ENCODE measurements at regions not wholly inside any gene's neighbourhood (a gene's known extent, or its start where the extent isn't known, plus 50 kb on each side); places are given as distances from the start of the nearest gene placed in this dataset.

- H3K4me3 ChIP-seq (ENCODE audit: low read length in 2 of 2) = no peak overlapping the region
- DNase-seq (no peak), ATAC-seq (ENCODE audit: low FRiP score) (no peak)
- WGBS, 2 donors = 94 to 100% methylated on average over 3 of the region's 3 CpGs
- H3K27me3 ChIP-seq (ENCODE audit: control insufficient read depth in 1 of 2, insufficient read depth in 2 of 2, low read length in 1 of 2) = no peaks in the 10 kb centered on the region
- no peak overlapping the region for H3K27ac ChIP-seq (ENCODE audit: low read depth in 1 of 2, low read length in 2 of 2)
- no peaks in the 10 kb centered on the region for H3K36me3 ChIP-seq (ENCODE audit: control insufficient read depth in 1 of 2, insufficient read depth in 2 of 2, low read length in 1 of 2)
- intact Hi-C loops (cut with DNase I) = no loop called here
- no peaks in the 10 kb centered on the region for H3K4me1 ChIP-seq (ENCODE audit: control insufficient read depth in 1 of 2, insufficient read depth in 2 of 2, low read length in 2 of 2)
- no peaks in the 10 kb centered on the region for H3K9me3 ChIP-seq (ENCODE audit: control insufficient read depth, low read length)
These were observed 82.9 kb upstream of the SLC2A1 start for GRCh38 chr1:43041591-43041990.

GRCh38 chr1:43039228-43040055 is 80.8 kb upstream of the SLC2A1 start:
- Histone ChIP-seq H3K4me3 (ENCODE audit: low read length in 2 of 2) (no peak overlapping the region), H3K9me3 (ENCODE audit: control insufficient read depth, low read length) (no peaks in the 10 kb centered on the region), H3K27me3 (ENCODE audit: control insufficient read depth in 1 of 2, insufficient read depth in 2 of 2, low read length in 1 of 2) (no peaks in the 10 kb centered on the region), H3K27ac (ENCODE audit: low read depth in 1 of 2, low read length in 2 of 2) (no peak overlapping the region), H3K4me1 (ENCODE audit: control insufficient read depth in 1 of 2, insufficient read depth in 2 of 2, low read length in 2 of 2) (no peaks in the 10 kb centered on the region), H3K36me3 (ENCODE audit: control insufficient read depth in 1 of 2, insufficient read depth in 2 of 2, low read length in 1 of 2) (no peaks in the 10 kb centered on the region)
- DNase-seq = no peak
- no peak for ATAC-seq (ENCODE audit: low FRiP score)
- WGBS, 2 donors = 44 to 58% methylated on average over 14 of the region's 14 CpGs
- intact Hi-C loops (cut with DNase I) = no loop called here

GRCh38 chr1:43038232-43038935 is 79.7 kb upstream of the SLC2A1 start:
- DNase-seq = no peak
- H3K9me3 ChIP-seq (ENCODE audit: control insufficient read depth, low read length) = no peaks in the 10 kb centered on the region
- H3K27me3 ChIP-seq (ENCODE audit: control insufficient read depth in 1 of 2, insufficient read depth in 2 of 2, low read length in 1 of 2) = no peaks in the 10 kb centered on the region
- intact Hi-C loops (cut with DNase I) = no loop called here
- H3K36me3 ChIP-seq (ENCODE audit: control insufficient read depth in 1 of 2, insufficient read depth in 2 of 2, low read length in 1 of 2) = no peaks in the 10 kb centered on the region
- no peak overlapping the region for H3K27ac ChIP-seq (ENCODE audit: low read depth in 1 of 2, low read length in 2 of 2)
- WGBS, 2 donors = 90 to 94% methylated on average over 9 of the region's 9 CpGs
- H3K4me3 ChIP-seq (ENCODE audit: low read length in 2 of 2) = no peak overlapping the region
- no peak for ATAC-seq (ENCODE audit: low FRiP score)
- no peaks in the 10 kb centered on the region for H3K4me1 ChIP-seq (ENCODE audit: control insufficient read depth in 1 of 2, insufficient read depth in 2 of 2, low read length in 2 of 2)

GRCh38 chr1:43037466-43037865 is 78.8 kb upstream of the SLC2A1 start:
- no peaks in the 10 kb centered on the region for H3K36me3 ChIP-seq (ENCODE audit: control insufficient read depth in 1 of 2, insufficient read depth in 2 of 2, low read length in 1 of 2)
- H3K4me3 ChIP-seq (ENCODE audit: low read length in 2 of 2) = no peak overlapping the region
- ATAC-seq (ENCODE audit: low FRiP score) (no peak), DNase-seq (no peak)
- H3K4me1 ChIP-seq (ENCODE audit: control insufficient read depth in 1 of 2, insufficient read depth in 2 of 2, low read length in 2 of 2) = no peaks in the 10 kb centered on the region
- intact Hi-C loops (cut with DNase I) = no loop called here
- 89 to 90% methylated on average over 6 of the region's 6 CpGs for WGBS, 2 donors
- H3K27ac ChIP-seq (ENCODE audit: low read depth in 1 of 2, low read length in 2 of 2) = no peak overlapping the region
- no peaks in the 10 kb centered on the region for H3K27me3 ChIP-seq (ENCODE audit: control insufficient read depth in 1 of 2, insufficient read depth in 2 of 2, low read length in 1 of 2)
- H3K9me3 ChIP-seq (ENCODE audit: control insufficient read depth, low read length) = no peaks in the 10 kb centered on the region

GRCh38 chr1:43036932-43037331 is 78.3 kb upstream of the SLC2A1 start:
- no peak for DNase-seq
- no peaks in the 10 kb centered on the region for H3K27me3 ChIP-seq (ENCODE audit: control insufficient read depth in 1 of 2, insufficient read depth in 2 of 2, low read length in 1 of 2)
- no peak for ATAC-seq (ENCODE audit: low FRiP score)
- WGBS, 2 donors = 96% methylated on average over 7 of the region's 7 CpGs
- no peak overlapping the region for H3K4me3 ChIP-seq (ENCODE audit: low read length in 2 of 2)
- no peaks in the 10 kb centered on the region for H3K4me1 ChIP-seq (ENCODE audit: control insufficient read depth in 1 of 2, insufficient read depth in 2 of 2, low read length in 2 of 2)
- intact Hi-C loops (cut with DNase I) = no loop called here
- H3K36me3 ChIP-seq (ENCODE audit: control insufficient read depth in 1 of 2, insufficient read depth in 2 of 2, low read length in 1 of 2) = no peaks in the 10 kb centered on the region
- H3K9me3 ChIP-seq (ENCODE audit: control insufficient read depth, low read length) = no peaks in the 10 kb centered on the region
- no peak overlapping the region for H3K27ac ChIP-seq (ENCODE audit: low read depth in 1 of 2, low read length in 2 of 2)

GRCh38 chr1:43035821-43036741 is 77.4 kb upstream of the SLC2A1 start:
- Histone ChIP-seq H3K36me3 (ENCODE audit: control insufficient read depth in 1 of 2, insufficient read depth in 2 of 2, low read length in 1 of 2) (no peaks in the 10 kb centered on the region), H3K27me3 (ENCODE audit: control insufficient read depth in 1 of 2, insufficient read depth in 2 of 2, low read length in 1 of 2) (no peaks in the 10 kb centered on the region), H3K4me3 (ENCODE audit: low read length in 2 of 2) (no peak overlapping the region), H3K27ac (ENCODE audit: low read depth in 1 of 2, low read length in 2 of 2) (no peak overlapping the region), H3K4me1 (ENCODE audit: control insufficient read depth in 1 of 2, insufficient read depth in 2 of 2, low read length in 2 of 2) (no peaks in the 10 kb centered on the region), H3K9me3 (ENCODE audit: control insufficient read depth, low read length) (no peaks in the 10 kb centered on the region)
- WGBS, 2 donors = 72 to 76% methylated on average over 22 to 24 of the region's 24 CpGs
- DNase-seq (no peak), ATAC-seq (ENCODE audit: low FRiP score) (no peak)
- intact Hi-C loops (cut with DNase I) = no loop called here

- WGBS, 2 donors = 85 to 88% methylated on average over 4 of the region's 4 CpGs
- Histone ChIP-seq H3K36me3 (ENCODE audit: control insufficient read depth in 1 of 2, insufficient read depth in 2 of 2, low read length in 1 of 2) (no peaks in the 10 kb centered on the region), H3K27me3 (ENCODE audit: control insufficient read depth in 1 of 2, insufficient read depth in 2 of 2, low read length in 1 of 2) (no peaks in the 10 kb centered on the region), H3K9me3 (ENCODE audit: control insufficient read depth, low read length) (no peaks in the 10 kb centered on the region), H3K4me3 (ENCODE audit: low read length in 2 of 2) (no peak overlapping the region), H3K27ac (ENCODE audit: low read depth in 1 of 2, low read length in 2 of 2) (no peak overlapping the region), H3K4me1 (ENCODE audit: control insufficient read depth in 1 of 2, insufficient read depth in 2 of 2, low read length in 2 of 2) (no peaks in the 10 kb centered on the region)
- ATAC-seq (ENCODE audit: low FRiP score) (no peak), DNase-seq (no peak)
- intact Hi-C loops (cut with DNase I) = no loop called here
These were observed 76.1 kb upstream of the SLC2A1 start for GRCh38 chr1:43034778-43035177.

- Histone ChIP-seq H3K27me3 (ENCODE audit: control insufficient read depth in 1 of 2, insufficient read depth in 2 of 2, low read length in 1 of 2) (no peaks in the 10 kb centered on the region), H3K27ac (ENCODE audit: low read depth in 1 of 2, low read length in 2 of 2) (no peak overlapping the region), H3K9me3 (ENCODE audit: control insufficient read depth, low read length) (no peaks in the 10 kb centered on the region), H3K4me1 (ENCODE audit: control insufficient read depth in 1 of 2, insufficient read depth in 2 of 2, low read length in 2 of 2) (no peaks in the 10 kb centered on the region), H3K4me3 (ENCODE audit: low read length in 2 of 2) (no peak overlapping the region), H3K36me3 (ENCODE audit: control insufficient read depth in 1 of 2, insufficient read depth in 2 of 2, low read length in 1 of 2) (no peaks in the 10 kb centered on the region)
- intact Hi-C loops (cut with DNase I) = no loop called here
- DNase-seq = no peak
- ATAC-seq (ENCODE audit: low FRiP score) = no peak
- WGBS, 2 donors = 83 to 88% methylated on average over 3 of the region's 3 CpGs
These were observed 75.6 kb upstream of the SLC2A1 start for GRCh38 chr1:43034195-43034658.

Measured in aorta (tissue), 5 donors.